GM12878 (cell line): ENCODE measurements at regions not wholly inside any gene's neighbourhood (a gene's known extent, or its start where the extent isn't known, plus 50 kb on each side); places are given as distances from the start of the nearest gene placed in this dataset.

Experiments used
- ATAC-seq: fragments of 200-7000 bp; cut with Tn5 transposase; 3 replicates; pipeline ENCODE4 v1.9.1; 2020; ENCODE audit warnings: mild to moderate bottlenecking, moderate library complexity
- BruUV-seq: library from RNA; stranded (reverse); fragments of 400-500 nt; replicated peaks from 2 replicates; lab custom pipeline; 2021; lab: Mats Ljungman, UMichigan
- CTCF ChIA-PET: fragments of 300-600 bp; sonication (Branson Sonifier 250); formaldehyde crosslinking; extraction: SDS; loops from one replicate; lab custom pipeline; 2021; ENCODE audit warnings: inconsistent platforms; lab: Yijun Ruan, JAX
- POLR2A ChIA-PET: fragments of 350-600 bp; formaldehyde crosslinking; extraction: SDS; loops from one replicate; lab custom pipeline; 2021; ENCODE audit warnings: inconsistent platforms; lab: Charles Lee
- RAD21 ChIA-PET: fragments of 300-600 bp; sonication (Branson Sonifier 250); formaldehyde crosslinking; loops from one replicate; lab custom pipeline; 2023; ENCODE audit warnings: antibody characterized with exemption; ENCODE audit not compliant: unreplicated experiment; lab: Charles Lee
- SMC1A ChIA-PET: fragments of 300-600 bp; sonication (Branson Sonifier 250); formaldehyde crosslinking; loops from one replicate; lab custom pipeline; 2023; ENCODE audit not compliant: unreplicated experiment, uncharacterized antibody; lab: Charles Lee
- DNase-seq: peaks from one replicate; pipeline ENCODE4 v3.0.0-alpha.2; 2011; ENCODE audit warnings: low read depth, low spot score
- FAIRE-seq: peaks from 3 replicates; lab custom pipeline; 2011; peaks lifted over from hg19 to GRCh38; lab: Jason Lieb, UNC
- H2AFZ ChIP-seq: 2 replicates; pipeline ENCODE4 v1.6.0; 2011; ENCODE audit warnings: low read depth, low read length, control low read depth; ENCODE audit not compliant: control insufficient read depth
- H3K27ac ChIP-seq: 2 replicates; pipeline ENCODE4 v1.5.1; 2011; ENCODE audit warnings: control low read depth; ENCODE audit not compliant: control insufficient read depth, insufficient read depth
- H3K27me3 ChIP-seq, 2 experiments: replicated peaks in 1 of 2; 2 replicates each; pipeline versions ENCODE4 v1.6.0 to v1.6.1; 2011; ENCODE audit warnings: low read length in 1 of 2; ENCODE audit not compliant: control insufficient read depth in 2 of 2, insufficient read depth in 2 of 2
- H3K36me3 ChIP-seq, 2 experiments: 2 replicates each; pipeline ENCODE4 v1.5.1; 2011; ENCODE audit warnings: low read length in 1 of 2; ENCODE audit not compliant: control insufficient read depth in 2 of 2, insufficient read depth in 2 of 2
- H3K4me1 ChIP-seq: 2 replicates; pipeline ENCODE4 v1.6.1; 2011; ENCODE audit warnings: mild to moderate bottlenecking, low read length, moderate library complexity, mixed read lengths; ENCODE audit not compliant: control insufficient read depth, insufficient read depth
- H3K4me2 ChIP-seq: 2 replicates; pipeline ENCODE4 v1.6.0; 2011; ENCODE audit warnings: control low read depth; ENCODE audit not compliant: control insufficient read depth, insufficient read depth
- H3K4me3 ChIP-seq: fragments of 200-600 bp; sonication (generic); 2 replicates; pipeline ENCODE4 v1.5.1; 2016
- H3K79me2 ChIP-seq: 2 replicates; pipeline ENCODE4 v1.6.0; 2011; ENCODE audit warnings: low read length; ENCODE audit not compliant: control insufficient read depth, insufficient read depth
- H3K9ac ChIP-seq: 2 replicates; pipeline ENCODE4 v1.8.0; 2011; ENCODE audit warnings: low read length, control low read depth, mixed read lengths; ENCODE audit not compliant: control insufficient read depth, insufficient read depth
- H3K9me3 ChIP-seq: replicated peaks from 3 replicates; pipeline ENCODE4 v1.5.1; 2011; ENCODE audit warnings: mild to moderate bottlenecking, low read length; ENCODE audit not compliant: control insufficient read depth, insufficient read depth
- H4K20me1 ChIP-seq: 2 replicates; pipeline ENCODE4 v1.6.0; 2011; ENCODE audit not compliant: control insufficient read depth, insufficient read depth
- DPF2 ChIP-seq: fragments of 450-650 bp; IDR thresholded peaks from 2 replicates; pipeline ENCODE4 v1.6.1; 2017; ENCODE audit warnings: mild to moderate bottlenecking
- GABPA ChIP-seq: IDR thresholded peaks from 2 replicates; pipeline ENCODE4 v1.6.1; 2014; ENCODE audit warnings: antibody characterized with exemption, low read depth, mild to moderate bottlenecking, inconsistent platforms
- HDAC2 ChIP-seq: fragments of 200-600 bp; sonication (generic); IDR thresholded peaks from 2 replicates; pipeline ENCODE4 v1.6.1; 2017
- IKZF2 ChIP-seq, 2 experiments: fragments of 450-650 bp; IDR thresholded peaks; 2 replicates each; pipeline ENCODE4 v1.6.1; 2017; ENCODE audit warnings: mild to moderate bottlenecking in 2 of 2, moderate library complexity in 2 of 2
- IRF4 ChIP-seq: IDR thresholded peaks from 2 replicates; pipeline ENCODE4 v1.6.1; 2011; ENCODE audit warnings: low read depth, low read length
- KLF5 ChIP-seq: fragments of 450-650 bp; IDR thresholded peaks from 2 replicates; pipeline ENCODE4 v1.6.1; 2014; ENCODE audit warnings: mild to moderate bottlenecking; ENCODE audit not compliant: partially characterized antibody
- MTA2 ChIP-seq: fragments of 450-650 bp; IDR thresholded peaks from 2 replicates; pipeline ENCODE4 v1.6.1; 2016; ENCODE audit warnings: low read depth, mild to moderate bottlenecking, moderate library complexity
- NFXL1 ChIP-seq: fragments of 450-650 bp; IDR thresholded peaks from 2 replicates; pipeline ENCODE4 v1.6.1; 2017; ENCODE audit warnings: antibody characterized with exemption, mild to moderate bottlenecking, borderline replicate concordance
- RUNX3 ChIP-seq: IDR thresholded peaks from 2 replicates; pipeline ENCODE4 v1.6.1; 2012; ENCODE audit warnings: low read length, inconsistent platforms
- STAT1 ChIP-seq: fragments of 450-650 bp; conservative IDR thresholded peaks from 2 replicates; pipeline ENCODE4 v1.6.1; 2014; ENCODE audit warnings: antibody characterized with exemption, mild to moderate bottlenecking
- ZSCAN29 ChIP-seq: fragments of 450-650 bp; IDR thresholded peaks from 2 replicates; pipeline ENCODE4 v1.6.1; 2017; ENCODE audit warnings: mild to moderate bottlenecking, moderate library complexity
- WGBS: methylation state at CpG from one replicate; pipeline ENCODE4 v1.1.6; 2016; ENCODE audit warnings: low lambda C conversion rate; ENCODE audit not compliant: insufficient replicate concordance, insufficient coverage; ENCODE audit errors: missing lambda C conversion rate; 5-methylcytosine and 5-hydroxymethylcytosine counted together
- in situ Hi-C: fragments of 300-500 bp; cut with MboI; formaldehyde crosslinking; loops from 9 replicates; pipeline ENCODE4 v1.14.3; 2018; ENCODE audit warnings: mixed read lengths
- intact Hi-C: fragments of 100-400 bp; cut with micrococcal nuclease; formaldehyde crosslinking; loops from one replicate; pipeline ENCODE4 v1.14.2; 2022; ENCODE audit not compliant: unreplicated experiment
- TF ChIP-seq, protein P1 (sequence below): fragments of 450-650 bp; IDR thresholded peaks from 2 replicates; pipeline ENCODE4 v1.6.1; 2017; ENCODE audit warnings: low read depth, mild to moderate bottlenecking, moderate library complexity
- TF ChIP-seq, protein P2 (sequence below): IDR thresholded peaks from 2 replicates; pipeline ENCODE4 v1.6.1; 2012; ENCODE audit warnings: mild to moderate bottlenecking, low read depth, low read length

DNA sequence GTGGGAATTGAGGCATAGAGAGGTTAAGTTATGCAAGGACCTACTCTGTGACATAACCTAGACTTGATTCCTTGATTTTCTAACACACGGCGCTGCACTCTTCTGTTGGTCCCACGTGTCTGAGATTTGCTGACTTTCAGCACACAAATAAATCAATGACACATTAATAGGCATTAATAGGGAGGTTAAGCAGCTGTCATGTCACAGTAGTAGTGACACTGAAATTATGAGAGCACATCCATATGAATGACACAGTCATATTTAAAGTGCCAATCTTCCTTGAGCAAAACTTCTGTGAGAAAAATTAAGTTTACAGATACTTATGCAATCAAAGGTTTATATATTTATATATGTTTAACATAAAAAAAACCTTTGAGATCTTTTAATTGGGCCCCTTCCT lies 805.4 kb upstream of the SORCS1 start:
- FAIRE-seq (no peak), ATAC-seq (no peak)
- CTCF ChIA-PET, result no interaction called here
- no peak for TF ChIP-seq MTA2
- TF ChIP-seq GABPA, result no peak
- no peak for TF ChIP-seq KLF5
- TF ChIP-seq HDAC2, result no peak
- TF ChIP-seq IRF4, result no peak
- TF ChIP-seq, protein P1, sequence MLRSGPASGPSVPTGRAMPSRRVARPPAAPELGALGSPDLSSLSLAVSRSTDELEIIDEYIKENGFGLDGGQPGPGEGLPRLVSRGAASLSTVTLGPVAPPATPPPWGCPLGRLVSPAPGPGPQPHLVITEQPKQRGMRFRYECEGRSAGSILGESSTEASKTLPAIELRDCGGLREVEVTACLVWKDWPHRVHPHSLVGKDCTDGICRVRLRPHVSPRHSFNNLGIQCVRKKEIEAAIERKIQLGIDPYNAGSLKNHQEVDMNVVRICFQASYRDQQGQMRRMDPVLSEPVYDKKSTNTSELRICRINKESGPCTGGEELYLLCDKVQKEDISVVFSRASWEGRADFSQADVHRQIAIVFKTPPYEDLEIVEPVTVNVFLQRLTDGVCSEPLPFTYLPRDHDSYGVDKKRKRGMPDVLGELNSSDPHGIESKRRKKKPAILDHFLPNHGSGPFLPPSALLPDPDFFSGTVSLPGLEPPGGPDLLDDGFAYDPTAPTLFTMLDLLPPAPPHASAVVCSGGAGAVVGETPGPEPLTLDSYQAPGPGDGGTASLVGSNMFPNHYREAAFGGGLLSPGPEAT, result no peak
- TF ChIP-seq, all 136 proteins: peak for 0
- Histone ChIP-seq H2AFZ (no peak overlapping the region), H4K20me1 (no peaks in the 10 kb centered on the region), H3K79me2 (no peaks in the 10 kb centered on the region), H3K36me3 (no peaks in the 10 kb centered on the region), H3K9me3 (no peaks in the 10 kb centered on the region; the same call in 2 of the 3 replicates), H3K27me3 (no peaks in the 10 kb centered on the region), H3K4me3 (no peak overlapping the region), H3K4me2 (no peak overlapping the region), H3K4me1 (no peaks in the 10 kb centered on the region), H3K27ac (no peak overlapping the region), H3K9ac (no peak overlapping the region)
- BruUV-seq, result no TSS peak
- ChIA-PET POLR2A (no interaction called here), SMC1A (no interaction called here), RAD21 (no interaction called here)
- 68% methylated on average over 3 of the region's 3 CpGs for WGBS
- no peak for DNase-seq
- intact Hi-C loops, result no loop called here
- in situ Hi-C loops, result no loop called here

GRCh38 chr10:107966826-107967225 lies 802.3 kb upstream of the SORCS1 start:
- Histone ChIP-seq H2AFZ (no peak overlapping the region), H3K27me3 (no peaks in the 10 kb centered on the region), H3K27ac (no peak overlapping the region), H3K9me3 (no peaks in the 10 kb centered on the region), H3K4me3 (no peak overlapping the region), H3K9ac (no peak overlapping the region), H4K20me1 (no peaks in the 10 kb centered on the region), H3K4me1 (no peaks in the 10 kb centered on the region), H3K79me2 (no peaks in the 10 kb centered on the region), H3K36me3 (no peaks in the 10 kb centered on the region), H3K4me2 (no peak overlapping the region)
- no TSS peak for BruUV-seq
- SMC1A ChIA-PET, result interaction anchor here (0.8 to 1.9 kb wide), 2 partner anchors 25 to 71 kb away, joined by 3 to 4 read pairs; no protein-coding TSS in a partner anchor
- intact Hi-C loops (no loop called here), in situ Hi-C loops (no loop called here)
- no peak for FAIRE-seq
- DNase-seq, result no peak
- CTCF ChIA-PET, result interaction anchor here (0.6 kb wide), 1 partner anchor 393 kb away, joined by 3 read pairs; no protein-coding TSS in a partner anchor
- RAD21 ChIA-PET, result interaction anchor here (0.6 kb wide), 1 partner anchor 11 kb away, joined by 3 read pairs; no protein-coding TSS in a partner anchor
- POLR2A ChIA-PET, result no interaction called here
- no peak for ATAC-seq
- TF ChIP-seq RUNX3 (no peak), MTA2 (no peak), STAT1 (no peak), NFXL1 (no peak), DPF2 (no peak), ZSCAN29 (no peak), IKZF2 (IDR thresholded peaks at IDR 0.05) (no peak)
- TF ChIP-seq, protein P2, sequence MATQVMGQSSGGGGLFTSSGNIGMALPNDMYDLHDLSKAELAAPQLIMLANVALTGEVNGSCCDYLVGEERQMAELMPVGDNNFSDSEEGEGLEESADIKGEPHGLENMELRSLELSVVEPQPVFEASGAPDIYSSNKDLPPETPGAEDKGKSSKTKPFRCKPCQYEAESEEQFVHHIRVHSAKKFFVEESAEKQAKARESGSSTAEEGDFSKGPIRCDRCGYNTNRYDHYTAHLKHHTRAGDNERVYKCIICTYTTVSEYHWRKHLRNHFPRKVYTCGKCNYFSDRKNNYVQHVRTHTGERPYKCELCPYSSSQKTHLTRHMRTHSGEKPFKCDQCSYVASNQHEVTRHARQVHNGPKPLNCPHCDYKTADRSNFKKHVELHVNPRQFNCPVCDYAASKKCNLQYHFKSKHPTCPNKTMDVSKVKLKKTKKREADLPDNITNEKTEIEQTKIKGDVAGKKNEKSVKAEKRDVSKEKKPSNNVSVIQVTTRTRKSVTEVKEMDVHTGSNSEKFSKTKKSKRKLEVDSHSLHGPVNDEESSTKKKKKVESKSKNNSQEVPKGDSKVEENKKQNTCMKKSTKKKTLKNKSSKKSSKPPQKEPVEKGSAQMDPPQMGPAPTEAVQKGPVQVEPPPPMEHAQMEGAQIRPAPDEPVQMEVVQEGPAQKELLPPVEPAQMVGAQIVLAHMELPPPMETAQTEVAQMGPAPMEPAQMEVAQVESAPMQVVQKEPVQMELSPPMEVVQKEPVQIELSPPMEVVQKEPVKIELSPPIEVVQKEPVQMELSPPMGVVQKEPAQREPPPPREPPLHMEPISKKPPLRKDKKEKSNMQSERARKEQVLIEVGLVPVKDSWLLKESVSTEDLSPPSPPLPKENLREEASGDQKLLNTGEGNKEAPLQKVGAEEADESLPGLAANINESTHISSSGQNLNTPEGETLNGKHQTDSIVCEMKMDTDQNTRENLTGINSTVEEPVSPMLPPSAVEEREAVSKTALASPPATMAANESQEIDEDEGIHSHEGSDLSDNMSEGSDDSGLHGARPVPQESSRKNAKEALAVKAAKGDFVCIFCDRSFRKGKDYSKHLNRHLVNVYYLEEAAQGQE, result no peak
